K562 (cell line): ENCODE measurements at regions not wholly inside any gene's neighbourhood (a gene's known extent, or its start where the extent isn't known, plus 50 kb on each side); places are given as distances from the start of the nearest gene placed in this dataset.

Experiments
- CHD4 ChIP-seq: fragments of 200-600 bp; sonication (generic); IDR thresholded peaks from 3 replicates; pipeline ENCODE4 v1.6.1; 2012; ENCODE audit warnings: low read depth, mild to moderate bottlenecking, mixed read lengths, low read length, inconsistent platforms; ENCODE audit not compliant: insufficient read depth, insufficient replicate concordance, poor library complexity, severe bottlenecking
- HDGF ChIP-seq: fragments of 450-650 bp; IDR thresholded peaks from 2 replicates; pipeline ENCODE4 v1.6.1; 2016
- POLR2A ChIP-seq: fragments of 450-650 bp; conservative IDR thresholded peaks from 2 replicates; pipeline ENCODE4 v1.6.1; 2016
- TF ChIP-seq, protein P1 (sequence below), 3 experiments: IDR thresholded peaks in 2 of 3; conservative IDR thresholded peaks in 1 of 3; 2 replicates each; pipeline ENCODE4 v1.5.1; 2011 to 2012; ENCODE audit warnings: low read length in 3 of 3, mild to moderate bottlenecking in 3 of 3, control low read depth in 2 of 3, improper control_type of control experiment in 1 of 3, inconsistent platforms in 1 of 3, low read depth in 1 of 3, mixed read lengths in 1 of 3, moderate library complexity in 1 of 3; ENCODE audit not compliant: insufficient read depth in 2 of 3

DNA sequence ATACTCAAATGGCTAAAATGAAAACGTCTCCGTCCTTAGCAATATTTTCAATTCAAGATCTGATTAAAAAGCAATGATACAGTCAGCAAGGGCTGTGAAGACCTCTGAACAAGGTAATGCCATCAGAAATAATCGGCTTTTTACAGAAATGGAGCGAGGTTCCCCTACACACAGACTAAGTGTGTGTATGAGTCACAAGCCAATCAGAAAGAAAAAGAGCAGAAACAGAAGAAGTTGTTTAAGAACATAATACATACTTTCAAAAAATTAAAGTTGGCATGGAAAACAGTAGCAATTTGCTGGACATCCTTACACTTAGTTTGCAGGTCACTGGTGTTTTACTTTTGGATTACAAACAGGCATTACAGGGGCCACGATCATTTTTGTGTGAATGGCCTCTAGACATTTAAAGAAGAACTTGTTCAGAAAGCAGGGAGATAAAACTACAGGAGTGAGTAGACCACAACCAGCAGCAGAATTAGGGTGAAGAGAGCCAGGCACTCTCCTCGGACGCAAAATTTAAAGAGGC, 350.0 kb upstream of the RUNX1 start:
- no peak for TF ChIP-seq POLR2A
- TF ChIP-seq HDGF, result no peak
- TF ChIP-seq, protein P1, sequence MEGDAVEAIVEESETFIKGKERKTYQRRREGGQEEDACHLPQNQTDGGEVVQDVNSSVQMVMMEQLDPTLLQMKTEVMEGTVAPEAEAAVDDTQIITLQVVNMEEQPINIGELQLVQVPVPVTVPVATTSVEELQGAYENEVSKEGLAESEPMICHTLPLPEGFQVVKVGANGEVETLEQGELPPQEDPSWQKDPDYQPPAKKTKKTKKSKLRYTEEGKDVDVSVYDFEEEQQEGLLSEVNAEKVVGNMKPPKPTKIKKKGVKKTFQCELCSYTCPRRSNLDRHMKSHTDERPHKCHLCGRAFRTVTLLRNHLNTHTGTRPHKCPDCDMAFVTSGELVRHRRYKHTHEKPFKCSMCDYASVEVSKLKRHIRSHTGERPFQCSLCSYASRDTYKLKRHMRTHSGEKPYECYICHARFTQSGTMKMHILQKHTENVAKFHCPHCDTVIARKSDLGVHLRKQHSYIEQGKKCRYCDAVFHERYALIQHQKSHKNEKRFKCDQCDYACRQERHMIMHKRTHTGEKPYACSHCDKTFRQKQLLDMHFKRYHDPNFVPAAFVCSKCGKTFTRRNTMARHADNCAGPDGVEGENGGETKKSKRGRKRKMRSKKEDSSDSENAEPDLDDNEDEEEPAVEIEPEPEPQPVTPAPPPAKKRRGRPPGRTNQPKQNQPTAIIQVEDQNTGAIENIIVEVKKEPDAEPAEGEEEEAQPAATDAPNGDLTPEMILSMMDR (IDR thresholded peaks at IDR 0.05 in 2 of 3, conservative IDR thresholded peaks at IDR 0.05 in 1 of 3; ENCODE audit: insufficient read depth in 2 of 3, low read depth in 1 of 3, low read length in 3 of 3), result no peak
- no peak for TF ChIP-seq CHD4
